ENCODE measurements at regions not wholly inside any gene's neighbourhood (a gene's known extent, or its start where the extent isn't known, plus 50 kb on each side); places are given as distances from the start of the nearest gene placed in this dataset.
"Not testable (repeated sequence)": the region's sequence is repeated elsewhere in the genome, so short reads cannot be mapped to it uniquely, and the experiment has no call there.

DNA sequence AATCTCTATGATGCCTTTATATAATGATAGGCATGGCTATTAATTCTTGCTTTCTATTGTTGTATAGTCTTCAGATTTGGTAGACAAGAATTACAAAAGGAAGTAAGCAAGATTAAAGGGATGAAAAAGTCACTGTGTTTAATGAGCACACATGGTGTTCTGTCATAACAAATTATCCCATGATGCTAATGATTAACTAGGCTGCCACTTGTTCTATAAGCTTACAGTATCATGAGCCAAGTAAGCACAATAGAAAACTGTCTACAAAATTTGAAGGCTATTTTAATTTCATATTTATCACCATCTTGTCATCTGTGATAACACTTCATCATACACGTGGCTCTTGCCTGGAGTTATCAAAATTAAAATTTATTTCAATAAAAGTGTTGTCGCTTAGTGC, 466.7 kb downstream of the GASK1B start:
- no peak for DNase-seq (ENCODE audit: low read depth)
- H3K4me3 ChIP-seq (ENCODE audit: low read length): no peak overlapping the region
- TF ChIP-seq, protein P1, sequence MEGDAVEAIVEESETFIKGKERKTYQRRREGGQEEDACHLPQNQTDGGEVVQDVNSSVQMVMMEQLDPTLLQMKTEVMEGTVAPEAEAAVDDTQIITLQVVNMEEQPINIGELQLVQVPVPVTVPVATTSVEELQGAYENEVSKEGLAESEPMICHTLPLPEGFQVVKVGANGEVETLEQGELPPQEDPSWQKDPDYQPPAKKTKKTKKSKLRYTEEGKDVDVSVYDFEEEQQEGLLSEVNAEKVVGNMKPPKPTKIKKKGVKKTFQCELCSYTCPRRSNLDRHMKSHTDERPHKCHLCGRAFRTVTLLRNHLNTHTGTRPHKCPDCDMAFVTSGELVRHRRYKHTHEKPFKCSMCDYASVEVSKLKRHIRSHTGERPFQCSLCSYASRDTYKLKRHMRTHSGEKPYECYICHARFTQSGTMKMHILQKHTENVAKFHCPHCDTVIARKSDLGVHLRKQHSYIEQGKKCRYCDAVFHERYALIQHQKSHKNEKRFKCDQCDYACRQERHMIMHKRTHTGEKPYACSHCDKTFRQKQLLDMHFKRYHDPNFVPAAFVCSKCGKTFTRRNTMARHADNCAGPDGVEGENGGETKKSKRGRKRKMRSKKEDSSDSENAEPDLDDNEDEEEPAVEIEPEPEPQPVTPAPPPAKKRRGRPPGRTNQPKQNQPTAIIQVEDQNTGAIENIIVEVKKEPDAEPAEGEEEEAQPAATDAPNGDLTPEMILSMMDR (conservative IDR thresholded peaks at IDR 0.05; ENCODE audit: low read length): no peak

DNA sequence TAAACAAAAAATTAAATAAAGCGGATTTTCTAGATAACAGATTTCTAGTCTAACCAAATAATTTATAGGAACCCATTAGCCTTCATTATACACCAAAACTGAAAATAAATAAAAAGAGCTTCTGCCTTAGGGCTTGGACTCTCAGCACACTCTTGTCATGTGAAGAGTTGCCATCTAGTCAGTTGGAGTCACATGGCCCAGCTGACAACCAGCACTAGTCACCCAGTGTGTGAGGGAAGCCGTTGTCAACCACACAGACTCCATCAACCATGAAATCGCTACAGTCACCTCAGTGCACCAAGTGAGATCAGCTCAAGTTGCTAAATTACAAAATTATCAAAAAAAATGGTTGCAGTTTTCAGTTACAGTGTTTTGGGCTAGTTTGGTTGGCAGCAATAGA, 470.0 kb downstream of the GASK1B start:
- H3K4me3 ChIP-seq (ENCODE audit: low read length): no peak overlapping the region
- TF ChIP-seq, protein P1 (conservative IDR thresholded peaks at IDR 0.05; ENCODE audit: low read length): no peak
- no peak for DNase-seq (ENCODE audit: low read depth)

GRCh38 chr4:157701695-157701994, 471.2 kb downstream of the GASK1B start:
- no peak overlapping the region for H3K4me3 ChIP-seq (ENCODE audit: low read length)
- TF ChIP-seq, protein P1 (conservative IDR thresholded peaks at IDR 0.05; ENCODE audit: low read length): no peak

GRCh38 chr4:157700898-157701694, 471.7 kb downstream of the GASK1B start:
- no peak for DNase-seq (ENCODE audit: low read depth)
- TF ChIP-seq, protein P1 (conservative IDR thresholded peaks at IDR 0.05; ENCODE audit: low read length): no peak

More at GRCh38 chr4:157701695-157701994, 471.2 kb downstream of the GASK1B start:
- DNase-seq (ENCODE audit: low read depth): no peak

GRCh38 chr4:157689476-157689875, 468.9 kb downstream of the GRIA2 start:
- no peak for DNase-seq (ENCODE audit: low read depth)
- H3K4me3 ChIP-seq (ENCODE audit: low read length): no peak overlapping the region
- TF ChIP-seq, protein P1 (conservative IDR thresholded peaks at IDR 0.05; ENCODE audit: low read length): no peak

More at GRCh38 chr4:157700898-157701694, 471.7 kb downstream of the GASK1B start:
- no peak overlapping the region for H3K4me3 ChIP-seq (ENCODE audit: low read length)

GRCh38 chr4:157687971-157688370, 467.4 kb downstream of the GRIA2 start:
- H3K4me3 ChIP-seq (ENCODE audit: low read length): no peak overlapping the region
- TF ChIP-seq, protein P1 (conservative IDR thresholded peaks at IDR 0.05; ENCODE audit: low read length): no peak
- no peak for DNase-seq (ENCODE audit: low read depth)

DNA sequence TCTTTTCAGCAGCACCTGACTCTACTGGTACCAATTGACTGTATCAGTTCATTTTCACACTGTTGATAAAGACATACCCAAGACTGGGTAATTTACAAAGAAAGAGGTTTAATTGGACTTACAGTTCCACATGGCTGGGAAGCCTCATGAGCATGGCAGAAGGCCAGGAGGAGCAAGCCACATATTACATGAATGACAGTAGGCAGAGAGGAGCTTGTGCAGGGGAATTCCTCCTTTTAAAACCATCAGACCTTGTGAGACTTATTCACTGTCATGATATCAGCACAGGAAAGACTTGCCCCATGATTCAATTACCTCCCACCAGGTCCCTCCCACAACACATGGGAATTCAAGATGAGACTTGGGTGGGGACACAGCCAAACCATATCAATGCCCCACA, 458.8 kb downstream of the GRIA2 start:
- not testable (repeated sequence) for H3K4me3 ChIP-seq (ENCODE audit: low read length); DNase-seq (ENCODE audit: low read depth)

Data from AG10803 (cell line).